ENCODE measurements at regions not wholly inside any gene's neighbourhood (a gene's known extent, or its start where the extent isn't known, plus 50 kb on each side); places are given as distances from the start of the nearest gene placed in this dataset.
"Not testable (repeated sequence)": the region's sequence is repeated elsewhere in the genome, so short reads cannot be mapped to it uniquely, and the experiment has no call there.

- Histone ChIP-seq H3K4me1 (ENCODE audit: control insufficient read depth in 2 of 2, insufficient read depth in 2 of 2, low read length in 2 of 2) (no peaks in the 10 kb centered on the region), H3K4me3 (ENCODE audit: low read length in 2 of 2) (no peak overlapping the region), H3K27ac (ENCODE audit: low read depth in 2 of 2, low read length in 2 of 2) (no peak overlapping the region), H3K9me3 (ENCODE audit: control insufficient read depth in 2 of 2, low read length in 2 of 2) (no peaks in the 10 kb centered on the region), H3K9ac (ENCODE audit: low read depth in 1 of 2, low read length in 2 of 2) (no peak overlapping the region), H3K27me3 (ENCODE audit: control insufficient read depth in 2 of 2, insufficient read depth in 2 of 2, low read length in 2 of 2) (no peaks in the 10 kb centered on the region), H3K36me3 (ENCODE audit: control insufficient read depth in 2 of 2, insufficient read depth in 2 of 2, low read length in 2 of 2) (no peaks in the 10 kb centered on the region)
Observed at GRCh38 chr7:91780521-91780920, 100.0 kb downstream of the MTERF1 start.

- H3K9me3 ChIP-seq (ENCODE audit: control insufficient read depth in 2 of 2, low read length in 2 of 2): no peaks in the 10 kb centered on the region
- H3K4me1 ChIP-seq (ENCODE audit: control insufficient read depth in 2 of 2, insufficient read depth in 2 of 2, low read length in 2 of 2): no peaks in the 10 kb centered on the region
- no peaks in the 10 kb centered on the region for H3K27me3 ChIP-seq (ENCODE audit: control insufficient read depth in 2 of 2, insufficient read depth in 2 of 2, low read length in 2 of 2)
- H3K4me3 ChIP-seq (ENCODE audit: low read length in 2 of 2): no peak overlapping the region
- no peak overlapping the region for H3K27ac ChIP-seq (ENCODE audit: low read depth in 2 of 2, low read length in 2 of 2)
- H3K9ac ChIP-seq (ENCODE audit: low read depth in 1 of 2, low read length in 2 of 2): no peak overlapping the region
- H3K36me3 ChIP-seq (ENCODE audit: control insufficient read depth in 2 of 2, insufficient read depth in 2 of 2, low read length in 2 of 2): no peaks in the 10 kb centered on the region
Observed at GRCh38 chr7:91784469-91784868, 96.0 kb downstream of the MTERF1 start.

GRCh38 chr7:91787931-91788330 lies 92.6 kb downstream of the MTERF1 start:
- H3K27me3 ChIP-seq (ENCODE audit: control insufficient read depth in 2 of 2, insufficient read depth in 2 of 2, low read length in 2 of 2): no peaks in the 10 kb centered on the region
- H3K4me1 ChIP-seq (ENCODE audit: control insufficient read depth in 2 of 2, insufficient read depth in 2 of 2, low read length in 2 of 2): no peaks in the 10 kb centered on the region
- H3K9ac ChIP-seq (ENCODE audit: low read depth in 1 of 2, low read length in 2 of 2): no peak overlapping the region
- H3K4me3 ChIP-seq (ENCODE audit: low read length in 2 of 2): no peak overlapping the region
- no peak overlapping the region for H3K27ac ChIP-seq (ENCODE audit: low read depth in 2 of 2, low read length in 2 of 2)
- H3K9me3 ChIP-seq (ENCODE audit: control insufficient read depth in 2 of 2, low read length in 2 of 2): no peaks in the 10 kb centered on the region
- no peaks in the 10 kb centered on the region for H3K36me3 ChIP-seq (ENCODE audit: control insufficient read depth in 2 of 2, insufficient read depth in 2 of 2, low read length in 2 of 2)

- H3K27me3 ChIP-seq (ENCODE audit: control insufficient read depth in 2 of 2, insufficient read depth in 2 of 2, low read length in 2 of 2): no peaks in the 10 kb centered on the region
- H3K4me1 ChIP-seq (ENCODE audit: control insufficient read depth in 2 of 2, insufficient read depth in 2 of 2, low read length in 2 of 2): no peaks in the 10 kb centered on the region
- no peak overlapping the region for H3K4me3 ChIP-seq (ENCODE audit: low read length in 2 of 2)
- H3K36me3 ChIP-seq (ENCODE audit: control insufficient read depth in 2 of 2, insufficient read depth in 2 of 2, low read length in 2 of 2): no peaks in the 10 kb centered on the region
- H3K9me3 ChIP-seq (ENCODE audit: control insufficient read depth in 2 of 2, low read length in 2 of 2): no peaks in the 10 kb centered on the region
- no peak overlapping the region for H3K27ac ChIP-seq (ENCODE audit: low read depth in 2 of 2, low read length in 2 of 2)
- no peak overlapping the region for H3K9ac ChIP-seq (ENCODE audit: low read depth in 1 of 2, low read length in 2 of 2)
Observed at GRCh38 chr7:91789086-91789485, 91.4 kb downstream of the MTERF1 start.

GRCh38 chr7:91789558-91789957 lies 90.9 kb downstream of the MTERF1 start:
- H3K27ac ChIP-seq (ENCODE audit: low read depth in 2 of 2, low read length in 2 of 2): no peak overlapping the region
- H3K4me1 ChIP-seq (ENCODE audit: control insufficient read depth in 2 of 2, insufficient read depth in 2 of 2, low read length in 2 of 2): no peaks in the 10 kb centered on the region
- H3K36me3 ChIP-seq (ENCODE audit: control insufficient read depth in 2 of 2, insufficient read depth in 2 of 2, low read length in 2 of 2): no peaks in the 10 kb centered on the region
- H3K4me3 ChIP-seq (ENCODE audit: low read length in 2 of 2): no peak overlapping the region
- H3K9ac ChIP-seq (ENCODE audit: low read depth in 1 of 2, low read length in 2 of 2): no peak overlapping the region
- no peaks in the 10 kb centered on the region for H3K27me3 ChIP-seq (ENCODE audit: control insufficient read depth in 2 of 2, insufficient read depth in 2 of 2, low read length in 2 of 2)
- no peaks in the 10 kb centered on the region for H3K9me3 ChIP-seq (ENCODE audit: control insufficient read depth in 2 of 2, low read length in 2 of 2)

GRCh38 chr7:91790646-91791045 lies 89.9 kb downstream of the MTERF1 start:
- not testable (repeated sequence) for H3K27ac ChIP-seq (ENCODE audit: low read depth in 2 of 2, low read length in 2 of 2); H3K4me3 ChIP-seq (ENCODE audit: low read length in 2 of 2); H3K9ac ChIP-seq (ENCODE audit: low read depth in 1 of 2, low read length in 2 of 2); H3K4me1 ChIP-seq (ENCODE audit: control insufficient read depth in 2 of 2, insufficient read depth in 2 of 2, low read length in 2 of 2); H3K9me3 ChIP-seq (ENCODE audit: control insufficient read depth in 2 of 2, low read length in 2 of 2); H3K27me3 ChIP-seq (ENCODE audit: control insufficient read depth in 2 of 2, insufficient read depth in 2 of 2, low read length in 2 of 2); H3K36me3 ChIP-seq (ENCODE audit: control insufficient read depth in 2 of 2, insufficient read depth in 2 of 2, low read length in 2 of 2)

GRCh38 chr7:91796122-91796521 lies 84.4 kb downstream of the MTERF1 start:
- Histone ChIP-seq H3K36me3 (ENCODE audit: control insufficient read depth in 2 of 2, insufficient read depth in 2 of 2, low read length in 2 of 2) (no peaks in the 10 kb centered on the region), H3K4me1 (ENCODE audit: control insufficient read depth in 2 of 2, insufficient read depth in 2 of 2, low read length in 2 of 2) (no peaks in the 10 kb centered on the region), H3K4me3 (ENCODE audit: low read length in 2 of 2) (no peak overlapping the region), H3K27ac (ENCODE audit: low read depth in 2 of 2, low read length in 2 of 2) (no peak overlapping the region), H3K9ac (ENCODE audit: low read depth in 1 of 2, low read length in 2 of 2) (no peak overlapping the region), H3K27me3 (ENCODE audit: control insufficient read depth in 2 of 2, insufficient read depth in 2 of 2, low read length in 2 of 2) (no peaks in the 10 kb centered on the region), H3K9me3 (ENCODE audit: control insufficient read depth in 2 of 2, low read length in 2 of 2) (no peaks in the 10 kb centered on the region)

- Histone ChIP-seq H3K27me3 (ENCODE audit: control insufficient read depth in 2 of 2, insufficient read depth in 2 of 2, low read length in 2 of 2) (no peaks in the 10 kb centered on the region), H3K9me3 (ENCODE audit: control insufficient read depth in 2 of 2, low read length in 2 of 2) (no peaks in the 10 kb centered on the region), H3K27ac (ENCODE audit: low read depth in 2 of 2, low read length in 2 of 2) (no peak overlapping the region), H3K4me1 (ENCODE audit: control insufficient read depth in 2 of 2, insufficient read depth in 2 of 2, low read length in 2 of 2) (no peaks in the 10 kb centered on the region), H3K9ac (ENCODE audit: low read depth in 1 of 2, low read length in 2 of 2) (no peak overlapping the region), H3K4me3 (ENCODE audit: low read length in 2 of 2) (no peak overlapping the region), H3K36me3 (ENCODE audit: control insufficient read depth in 2 of 2, insufficient read depth in 2 of 2, low read length in 2 of 2) (no peaks in the 10 kb centered on the region)
Observed at GRCh38 chr7:91798425-91798824, 82.1 kb downstream of the MTERF1 start.

GRCh38 chr7:91800389-91800788 lies 80.1 kb downstream of the MTERF1 start:
- H3K27me3 ChIP-seq (ENCODE audit: control insufficient read depth in 2 of 2, insufficient read depth in 2 of 2, low read length in 2 of 2): no peaks in the 10 kb centered on the region
- no peak overlapping the region for H3K27ac ChIP-seq (ENCODE audit: low read depth in 2 of 2, low read length in 2 of 2)
- no peak overlapping the region for H3K9ac ChIP-seq (ENCODE audit: low read depth in 1 of 2, low read length in 2 of 2)
- no peaks in the 10 kb centered on the region for H3K36me3 ChIP-seq (ENCODE audit: control insufficient read depth in 2 of 2, insufficient read depth in 2 of 2, low read length in 2 of 2)
- H3K4me3 ChIP-seq (ENCODE audit: low read length in 2 of 2): no peak overlapping the region
- no peaks in the 10 kb centered on the region for H3K4me1 ChIP-seq (ENCODE audit: control insufficient read depth in 2 of 2, insufficient read depth in 2 of 2, low read length in 2 of 2)
- H3K9me3 ChIP-seq (ENCODE audit: control insufficient read depth in 2 of 2, low read length in 2 of 2): no peaks in the 10 kb centered on the region

GRCh38 chr7:91801331-91801983 lies 79.0 kb downstream of the MTERF1 start:
- H3K9ac ChIP-seq (ENCODE audit: low read depth in 1 of 2, low read length in 2 of 2): no peak overlapping the region
- no peaks in the 10 kb centered on the region for H3K4me1 ChIP-seq (ENCODE audit: control insufficient read depth in 2 of 2, insufficient read depth in 2 of 2, low read length in 2 of 2)
- H3K27me3 ChIP-seq (ENCODE audit: control insufficient read depth in 2 of 2, insufficient read depth in 2 of 2, low read length in 2 of 2): no peaks in the 10 kb centered on the region
- no peak overlapping the region for H3K4me3 ChIP-seq (ENCODE audit: low read length in 2 of 2)
- H3K9me3 ChIP-seq (ENCODE audit: control insufficient read depth in 2 of 2, low read length in 2 of 2): no peaks in the 10 kb centered on the region
- no peak overlapping the region for H3K27ac ChIP-seq (ENCODE audit: low read depth in 2 of 2, low read length in 2 of 2)
- no peaks in the 10 kb centered on the region for H3K36me3 ChIP-seq (ENCODE audit: control insufficient read depth in 2 of 2, insufficient read depth in 2 of 2, low read length in 2 of 2)

- H3K4me3 ChIP-seq (ENCODE audit: low read length in 2 of 2): no peak overlapping the region
- H3K9ac ChIP-seq (ENCODE audit: low read depth in 1 of 2, low read length in 2 of 2): no peak overlapping the region
- no peak overlapping the region for H3K27ac ChIP-seq (ENCODE audit: low read depth in 2 of 2, low read length in 2 of 2)
- H3K27me3 ChIP-seq (ENCODE audit: control insufficient read depth in 2 of 2, insufficient read depth in 2 of 2, low read length in 2 of 2): no peaks in the 10 kb centered on the region
- no peaks in the 10 kb centered on the region for H3K36me3 ChIP-seq (ENCODE audit: control insufficient read depth in 2 of 2, insufficient read depth in 2 of 2, low read length in 2 of 2)
- H3K4me1 ChIP-seq (ENCODE audit: control insufficient read depth in 2 of 2, insufficient read depth in 2 of 2, low read length in 2 of 2): no peaks in the 10 kb centered on the region
- H3K9me3 ChIP-seq (ENCODE audit: control insufficient read depth in 2 of 2, low read length in 2 of 2): no peaks in the 10 kb centered on the region
Observed at GRCh38 chr7:91811236-91811635, 69.3 kb downstream of the MTERF1 start.
